SH-SY5Y (cell line): ENCODE measurements at regions not wholly inside any gene's neighbourhood (a gene's known extent, or its start where the extent isn't known, plus 50 kb on each side); places are given as distances from the start of the nearest gene placed in this dataset.

ENCODE experiments used
- GATA2 ChIP-seq: IDR thresholded peaks from 2 replicates; pipeline ENCODE4 v1.6.1; 2011; ENCODE audit warnings: mild to moderate bottlenecking, low read depth, low read length
- GATA3 ChIP-seq: IDR thresholded peaks from 2 replicates; pipeline ENCODE4 v1.6.1; 2011; ENCODE audit warnings: low read depth, mild to moderate bottlenecking, low read length, moderate library complexity

- TF ChIP-seq GATA2 (no peak), GATA3 (no peak)
Observed at GRCh38 chr12:25838007-25838406, 120.5 kb upstream of the RASSF8 start.

DNA sequence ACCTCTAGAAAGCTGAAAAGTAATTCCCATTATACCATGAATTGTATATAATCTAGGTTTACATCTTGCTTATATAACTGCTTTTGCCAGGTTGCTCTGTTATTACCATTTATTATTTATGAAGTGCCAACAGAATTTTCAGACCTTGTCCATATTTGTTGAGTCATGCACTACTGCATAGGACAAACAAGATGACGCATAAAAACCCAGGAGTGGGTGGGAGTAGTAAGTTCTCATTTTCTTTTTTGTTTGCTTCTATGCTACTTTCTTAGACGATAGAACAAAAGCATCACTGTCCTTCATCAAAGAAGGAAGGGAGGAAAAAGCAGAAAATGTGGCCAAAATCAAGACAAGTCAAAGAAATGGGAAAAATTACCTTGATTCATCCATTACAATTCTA, 119.0 kb upstream of the RASSF8 start:
- TF ChIP-seq GATA2 (no peak), GATA3 (no peak)

DNA sequence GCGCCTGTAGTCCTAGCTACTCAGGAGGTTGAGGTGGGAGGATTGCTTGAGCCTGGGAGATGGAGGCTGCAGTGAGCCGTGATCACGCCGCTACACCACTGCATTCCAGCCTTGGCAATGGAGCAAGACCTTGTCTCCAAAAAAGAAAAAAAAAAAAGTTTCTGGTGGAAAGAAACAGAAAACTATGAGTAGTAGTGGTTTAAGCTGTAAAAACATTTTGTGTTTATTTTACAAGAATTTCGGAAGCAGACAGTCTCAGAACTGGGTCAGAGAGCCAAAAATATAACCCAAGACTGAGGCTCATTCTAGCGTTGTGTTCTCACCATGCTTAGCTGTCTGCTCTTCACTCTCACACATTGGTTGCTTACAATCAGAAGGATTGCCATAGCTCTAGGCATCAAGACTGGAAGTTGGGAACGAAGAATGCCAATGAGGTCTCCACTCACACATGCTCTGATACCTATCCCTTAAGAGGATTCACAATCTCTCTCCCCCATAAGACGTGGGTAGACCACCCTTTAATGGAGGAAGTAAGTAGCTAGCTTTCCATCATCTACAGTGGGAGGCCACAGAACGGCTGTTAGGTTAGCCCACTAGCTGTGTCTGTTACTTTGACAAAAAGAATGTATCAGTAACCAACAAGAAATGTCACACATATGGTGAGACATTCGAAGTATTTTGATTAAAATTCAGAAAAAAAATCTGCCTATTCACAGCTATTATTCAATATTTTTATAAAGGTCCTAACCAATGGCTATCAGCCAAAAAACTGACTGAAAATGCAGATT, 117.6 kb upstream of the RASSF8 start:
- no peak for TF ChIP-seq GATA3
- TF ChIP-seq GATA2 = no peak

DNA sequence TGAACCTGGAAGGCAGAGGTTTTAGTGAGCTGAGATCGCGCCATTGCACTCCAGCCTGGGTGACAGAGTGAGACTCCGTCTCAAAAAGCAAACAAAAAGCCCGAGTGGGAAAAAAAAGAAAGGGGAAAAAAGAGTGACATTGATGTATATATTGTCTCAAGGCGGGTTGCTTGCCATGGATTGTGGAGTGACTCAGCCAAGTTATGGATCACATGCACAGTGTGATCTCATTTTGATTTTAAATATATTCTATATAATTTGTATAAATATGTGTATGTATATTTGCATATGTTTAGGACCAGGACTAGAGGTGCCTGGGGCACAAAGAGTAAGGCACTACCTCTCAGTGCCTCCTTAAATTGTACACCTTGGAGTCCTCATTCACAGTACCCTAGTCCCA, 116.2 kb upstream of the RASSF8 start:
- no peak for TF ChIP-seq GATA2
- TF ChIP-seq GATA3 = no peak

DNA sequence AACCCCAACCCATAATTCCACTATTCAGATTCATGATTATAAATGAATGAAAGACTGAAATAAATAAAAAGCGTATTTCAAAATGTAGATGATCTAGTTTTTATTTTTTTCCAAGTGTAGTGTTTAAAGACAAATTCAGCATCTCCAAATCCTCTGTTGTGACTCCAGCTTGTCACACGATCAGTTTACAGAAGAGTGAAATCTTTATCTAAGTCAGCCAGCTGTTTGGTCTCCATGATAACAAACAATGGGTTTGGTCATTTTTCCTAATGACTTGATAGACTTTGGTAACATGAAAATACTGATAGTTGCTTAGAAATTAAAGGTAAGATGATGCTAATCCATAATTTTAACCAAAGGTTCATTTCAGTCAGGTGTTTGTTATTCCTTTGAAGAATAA, 114.5 kb upstream of the RASSF8 start:
- TF ChIP-seq GATA2 (no peak), GATA3 (no peak)

DNA sequence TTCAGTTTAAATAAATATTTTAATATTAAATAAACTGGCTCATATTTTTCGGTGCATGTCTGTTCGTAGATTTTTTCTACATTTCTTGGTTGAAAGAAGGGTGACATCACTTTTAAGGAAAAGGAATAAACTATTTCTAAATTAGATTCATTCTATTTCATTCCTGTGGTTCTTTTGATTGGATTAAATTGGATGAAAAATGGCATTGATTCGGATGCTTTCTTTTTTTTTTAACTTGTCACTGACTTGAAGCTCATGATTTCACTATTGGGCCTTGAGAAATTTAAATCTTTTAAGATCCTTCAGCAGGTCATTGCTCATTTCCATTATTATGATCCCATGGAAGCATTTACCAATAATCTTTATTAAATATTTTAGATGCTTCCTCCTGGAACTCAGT, 113.1 kb upstream of the RASSF8 start:
- no peak for TF ChIP-seq GATA2
- TF ChIP-seq GATA3 = no peak

DNA sequence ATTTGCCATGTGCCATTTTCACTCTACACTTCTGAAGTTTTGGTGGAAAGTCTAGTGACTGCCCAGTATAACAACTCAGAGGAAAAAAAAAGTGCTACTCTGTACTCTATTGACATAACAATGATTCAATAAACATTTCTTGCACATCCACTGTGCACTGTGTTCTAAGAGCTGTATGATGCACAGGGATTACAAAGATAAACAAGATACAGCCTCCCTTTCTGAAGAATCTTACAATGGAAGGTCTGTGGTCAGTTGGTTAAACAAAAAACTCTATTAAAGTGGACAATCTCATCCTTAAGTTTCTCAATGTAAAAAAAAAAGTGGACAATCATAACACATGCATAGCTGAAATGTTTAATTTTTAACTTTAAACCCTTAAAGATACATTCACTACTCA, 105.7 kb upstream of the RASSF8 start:
- TF ChIP-seq GATA2 (no peak), GATA3 (no peak)

DNA sequence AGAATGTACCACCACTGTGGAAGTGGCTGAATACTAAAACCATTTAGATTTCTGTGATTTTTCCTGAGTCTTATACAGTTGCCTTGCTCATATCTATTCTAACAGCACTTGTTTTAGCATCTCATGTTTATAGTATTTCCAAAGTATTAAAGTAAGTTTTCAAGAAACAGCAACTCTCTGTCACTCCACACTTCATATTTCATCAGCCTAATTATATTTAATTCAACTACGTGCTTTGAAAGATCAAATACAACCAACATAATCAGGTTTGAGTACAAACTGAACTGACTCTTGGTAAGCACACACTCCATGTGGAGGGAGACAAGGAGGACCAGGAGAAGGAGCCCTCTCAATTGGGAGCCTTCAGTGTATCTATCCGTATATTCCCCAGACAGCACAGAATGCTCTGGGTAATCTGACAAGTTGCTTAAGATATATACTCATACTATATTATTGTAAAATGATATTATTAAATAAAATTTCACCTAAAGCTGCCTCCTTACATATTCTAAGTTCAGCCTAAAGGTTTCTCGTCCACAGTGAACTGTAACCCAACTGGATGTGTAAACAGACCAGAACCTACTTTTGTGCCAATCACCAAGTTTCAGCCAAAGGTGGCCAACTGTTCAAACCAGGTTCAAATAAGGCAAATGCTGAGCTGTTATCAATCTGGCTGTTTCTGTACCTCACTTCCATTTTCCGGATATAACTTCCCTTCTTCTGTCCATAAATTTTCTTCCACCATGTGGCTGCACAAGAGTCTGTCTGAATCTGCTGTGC, 105.0 kb upstream of the RASSF8 start:
- TF ChIP-seq GATA3 (no peak), GATA2 (no peak)

- no peak for TF ChIP-seq GATA3
- TF ChIP-seq GATA2 = no peak
Observed at GRCh38 chr12:25854991-25855390, 103.5 kb upstream of the RASSF8 start.

DNA sequence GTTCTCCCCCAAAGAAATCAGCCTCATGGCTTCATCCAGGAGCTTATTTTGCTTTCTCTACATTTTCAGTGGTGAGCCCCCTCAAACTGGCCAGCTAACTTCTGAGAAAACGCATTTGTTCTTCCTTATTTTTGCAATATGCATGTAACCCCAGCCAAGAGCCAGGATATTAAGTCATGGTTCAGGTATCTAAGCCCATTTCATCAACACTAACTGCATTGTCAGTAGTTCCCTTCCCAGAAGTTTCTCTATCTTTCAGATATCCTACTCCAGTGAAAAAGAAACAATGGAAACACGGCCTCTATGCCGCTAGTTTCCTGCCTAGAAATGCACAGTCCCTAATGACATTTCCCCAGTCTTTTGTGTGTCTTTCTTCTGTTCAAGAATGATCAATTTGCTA, 102.8 kb upstream of the RASSF8 start:
- TF ChIP-seq GATA2 (no peak), GATA3 (no peak)

- TF ChIP-seq GATA2 (no peak), GATA3 (no peak)
Observed at GRCh38 chr12:25859976-25860375, 98.5 kb upstream of the RASSF8 start.

DNA sequence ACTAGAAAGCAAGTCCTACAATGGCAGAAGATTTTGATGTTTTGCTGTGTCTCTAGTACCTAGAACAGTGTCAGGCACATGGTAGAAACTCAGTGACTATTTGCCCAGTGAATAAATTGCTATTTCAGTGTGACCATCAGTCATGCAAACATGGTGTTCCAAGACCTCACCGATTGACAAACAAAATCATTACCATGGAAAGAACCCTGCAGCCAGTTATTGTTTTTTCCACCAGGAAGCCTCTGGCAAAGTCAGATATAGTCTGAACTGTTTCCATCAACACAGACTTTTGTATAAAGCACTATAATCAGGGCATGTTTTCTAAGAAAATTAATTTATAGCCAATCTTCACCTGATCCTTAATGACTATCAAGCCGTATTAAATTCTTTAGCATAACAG, 97.3 kb upstream of the RASSF8 start:
- TF ChIP-seq GATA3 (no peak), GATA2 (no peak)

DNA sequence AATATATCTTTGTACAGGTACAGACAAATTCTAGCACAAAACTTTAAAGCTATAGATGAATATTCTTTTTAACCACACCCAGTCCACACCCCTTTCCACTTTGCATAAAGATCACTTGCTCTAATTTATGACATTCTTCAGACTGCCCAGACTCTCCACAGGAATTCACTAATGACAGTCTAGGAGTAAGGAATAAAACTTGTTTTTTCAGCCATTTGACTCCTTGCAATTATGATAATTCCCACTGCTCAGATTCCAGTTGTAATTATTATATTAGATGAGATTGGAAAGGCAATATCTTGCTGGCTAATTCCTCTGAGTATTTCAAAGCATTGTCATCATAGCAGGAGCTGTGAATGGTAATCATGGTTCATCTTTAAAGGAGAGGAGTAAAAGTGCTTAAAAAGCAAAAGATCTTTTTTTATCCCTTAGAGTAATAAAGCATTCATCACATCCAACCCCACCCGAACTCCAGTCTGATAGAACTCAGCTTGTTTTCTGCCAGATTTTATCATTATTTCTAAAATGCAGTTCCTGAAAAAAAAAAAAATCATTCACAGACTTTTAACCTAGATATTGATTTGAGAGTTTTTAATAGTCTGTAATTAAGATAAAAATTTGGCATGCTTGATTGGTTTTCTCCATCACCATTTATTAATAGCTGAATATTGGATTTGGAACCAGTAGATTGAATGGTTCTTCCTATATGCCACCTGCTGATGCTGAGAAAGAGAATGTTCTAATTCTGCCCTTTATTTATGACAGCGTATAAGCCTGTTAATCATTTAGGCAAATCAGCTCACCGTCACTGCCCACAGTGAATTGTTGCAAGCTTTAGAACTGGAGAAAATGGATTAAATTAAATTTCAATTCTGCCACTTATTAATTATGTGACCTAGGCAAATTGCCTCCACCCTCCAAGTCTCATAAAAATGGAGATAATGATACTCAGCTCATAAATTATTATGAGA, 93.9 kb upstream of the RASSF8 start:
- TF ChIP-seq GATA3 (no peak), GATA2 (no peak)

DNA sequence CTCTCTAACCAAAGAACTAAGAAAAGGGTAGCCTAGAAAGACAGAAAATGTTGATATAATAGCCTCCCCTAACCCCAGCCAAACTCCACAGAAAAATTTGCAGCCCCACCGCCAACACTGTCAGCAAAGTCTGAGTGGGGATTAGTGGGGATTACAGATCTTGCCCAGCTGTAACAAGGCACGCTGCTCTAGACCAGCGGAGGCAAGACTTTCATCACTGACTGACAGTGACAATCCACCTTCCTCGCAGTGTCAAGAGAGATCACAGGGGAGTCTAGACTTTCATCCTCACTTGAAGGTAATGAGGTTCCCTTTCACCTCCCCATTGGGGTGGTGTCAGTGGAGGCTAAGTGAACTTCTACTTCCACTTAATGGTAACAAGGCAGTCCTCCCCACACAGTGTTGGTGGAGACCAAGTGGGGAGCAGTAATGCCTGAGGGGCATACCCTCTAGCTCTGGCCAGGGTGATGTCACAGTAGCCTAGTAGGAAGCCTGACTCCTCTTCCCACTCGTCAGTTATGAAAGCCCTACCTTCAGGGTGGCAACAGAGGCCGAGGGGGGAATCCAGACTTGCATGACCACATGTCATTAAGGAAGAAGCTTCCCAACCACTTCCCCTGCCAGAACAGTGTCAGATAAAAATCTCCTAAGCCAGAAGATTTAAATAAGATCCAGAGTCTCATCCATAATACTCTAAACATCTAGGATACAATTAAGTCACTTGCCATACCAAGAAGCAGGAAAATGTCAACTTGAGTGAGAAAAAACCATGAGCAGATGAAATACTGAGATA, 91.7 kb upstream of the RASSF8 start:
- no peak for TF ChIP-seq GATA2

DNA sequence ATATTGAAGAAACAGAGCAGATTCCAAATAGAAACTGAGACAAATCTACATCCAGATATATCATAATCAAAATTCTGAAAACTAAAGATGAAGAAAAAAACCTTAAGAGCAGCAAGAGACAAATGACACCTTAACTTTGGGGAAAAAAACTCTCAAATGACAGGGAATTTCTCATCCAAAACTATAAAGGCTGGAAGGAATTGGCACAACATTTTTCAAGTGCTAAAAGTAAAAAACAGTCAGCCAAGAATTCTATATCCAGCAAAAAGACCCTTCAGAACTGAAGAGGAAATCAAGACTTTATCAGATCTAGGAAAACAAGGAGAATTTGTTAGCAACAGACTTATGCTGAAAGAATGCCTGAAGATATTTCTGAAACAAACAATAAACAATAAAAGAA, 90.3 kb upstream of the RASSF8 start:
- TF ChIP-seq GATA2 = no peak
- no peak for TF ChIP-seq GATA3

DNA sequence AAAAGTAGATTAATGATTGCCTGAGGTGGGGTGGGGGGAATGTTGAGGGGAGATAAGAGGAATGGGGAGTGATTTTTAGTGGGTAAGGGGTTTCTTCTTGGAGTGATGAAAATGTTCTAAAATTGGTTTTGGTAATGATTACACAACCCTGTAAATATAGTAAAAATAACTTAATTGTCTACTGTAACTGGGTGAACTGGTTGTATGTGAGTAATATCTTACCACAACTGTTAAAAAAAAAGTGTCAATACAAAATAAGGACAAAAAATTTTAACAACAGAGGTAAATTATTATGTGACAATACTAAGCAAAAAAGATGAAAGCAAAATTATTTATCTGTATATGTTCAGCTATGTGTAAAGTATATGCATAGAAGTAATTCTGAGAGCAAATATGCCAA, 86.3 kb upstream of the RASSF8 start:
- TF ChIP-seq GATA2 (no peak), GATA3 (no peak)
